ENCODE measurements at regions not wholly inside any gene's neighbourhood (a gene's known extent, or its start where the extent isn't known, plus 50 kb on each side); places are given as distances from the start of the nearest gene placed in this dataset.

GRCh38 chr10:4482659-4483058 is 343.3 kb upstream of the AKR1E2 start:
- no peak for DNase-seq (ENCODE audit: low spot score)

DNA sequence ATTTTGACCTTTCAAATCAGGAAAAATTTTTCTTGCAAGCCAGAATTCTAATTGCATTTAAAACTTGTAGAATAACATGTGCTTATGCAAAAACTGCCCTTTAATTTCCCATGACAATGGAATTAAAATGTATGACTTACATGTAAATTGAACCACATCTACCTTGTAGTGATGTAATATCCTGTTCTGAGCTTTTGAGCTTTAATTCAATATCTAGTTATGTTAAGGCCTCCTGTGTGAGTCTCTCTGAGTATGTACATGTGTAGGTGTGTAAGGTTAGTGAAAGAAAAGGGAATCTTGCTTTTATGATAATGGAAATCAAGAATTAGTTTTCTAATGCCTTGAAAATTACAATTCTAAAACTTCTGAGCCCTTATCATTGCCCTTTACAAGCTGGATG is 344.8 kb upstream of the AKR1E2 start:
- DNase-seq (ENCODE audit: low spot score): no peak

DNA sequence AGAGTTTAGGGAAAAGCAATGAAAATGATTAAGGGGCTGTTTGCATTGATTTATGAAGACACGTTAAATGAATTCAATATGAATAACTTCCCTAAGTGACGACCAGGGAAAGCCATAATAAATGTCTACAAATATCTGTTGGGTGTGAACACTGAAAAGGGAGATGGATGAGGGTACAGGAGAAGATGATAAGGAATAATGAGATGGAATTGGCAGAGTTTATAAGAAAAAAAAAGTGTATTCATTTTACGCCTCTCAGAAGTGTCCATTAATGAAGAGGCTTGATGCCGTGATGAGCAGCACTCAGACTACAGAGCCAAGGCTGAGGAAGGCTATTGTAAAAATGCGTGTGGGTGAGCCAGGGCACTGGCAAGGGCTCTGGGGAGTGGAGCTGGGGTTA is 346.7 kb upstream of the AKR1E2 start:
- no peak for DNase-seq (ENCODE audit: low spot score)

GRCh38 chr10:4477664-4478063 is 348.3 kb upstream of the AKR1E2 start:
- DNase-seq (ENCODE audit: low spot score): no peak

DNA sequence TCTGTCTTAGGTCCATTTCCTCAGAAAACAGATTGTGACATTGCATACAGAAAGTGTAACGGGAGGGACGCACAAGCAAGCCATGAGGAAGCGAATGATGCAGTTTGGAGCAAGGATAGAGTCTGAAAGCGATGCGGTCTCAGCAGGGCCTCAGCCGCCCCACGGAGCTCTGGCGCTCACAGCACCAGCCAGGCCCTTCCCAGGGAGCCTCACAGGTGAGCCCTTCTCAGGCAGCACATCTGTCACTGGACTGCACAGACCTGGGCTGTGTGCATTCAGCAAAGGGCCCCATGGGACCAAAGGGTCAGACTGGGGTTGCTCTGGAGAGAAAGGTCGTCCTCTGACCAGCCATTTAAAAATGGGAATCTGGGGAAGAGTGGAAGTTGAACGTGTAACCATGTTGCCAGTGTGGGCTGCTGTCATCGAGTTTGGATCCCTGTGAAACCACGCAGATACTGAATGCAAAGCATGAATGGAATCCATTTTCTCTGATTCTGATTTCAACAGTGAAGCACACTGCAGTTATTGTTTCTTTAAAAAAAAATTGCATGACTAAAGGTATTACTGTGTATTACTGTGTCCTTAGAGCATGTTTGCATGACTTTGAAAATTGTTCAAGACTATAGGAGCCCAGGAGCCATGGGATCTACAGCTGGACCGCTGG is 350.0 kb upstream of the AKR1E2 start:
- DNase-seq (ENCODE audit: low spot score): no peak

DNA sequence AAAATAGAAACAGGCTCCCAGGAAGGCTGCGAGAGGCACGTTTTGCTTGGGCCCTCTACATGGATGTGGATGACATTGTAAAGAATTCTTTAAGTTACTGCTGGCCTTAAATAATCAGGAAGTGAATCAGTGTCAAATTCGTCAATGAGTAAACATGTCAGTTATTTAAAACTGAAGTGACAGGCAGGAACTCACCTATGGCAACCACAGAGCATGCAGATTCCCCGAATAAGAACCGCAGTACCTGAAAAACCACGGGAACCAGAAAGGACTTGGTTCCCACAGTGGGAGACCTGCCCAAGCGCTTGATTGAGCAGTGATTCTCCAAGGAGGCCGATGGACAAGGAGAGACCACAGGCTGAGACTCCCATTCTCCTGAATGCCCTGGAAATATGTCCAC is 351.2 kb upstream of the AKR1E2 start:
- DNase-seq (ENCODE audit: low spot score): no peak

DNA sequence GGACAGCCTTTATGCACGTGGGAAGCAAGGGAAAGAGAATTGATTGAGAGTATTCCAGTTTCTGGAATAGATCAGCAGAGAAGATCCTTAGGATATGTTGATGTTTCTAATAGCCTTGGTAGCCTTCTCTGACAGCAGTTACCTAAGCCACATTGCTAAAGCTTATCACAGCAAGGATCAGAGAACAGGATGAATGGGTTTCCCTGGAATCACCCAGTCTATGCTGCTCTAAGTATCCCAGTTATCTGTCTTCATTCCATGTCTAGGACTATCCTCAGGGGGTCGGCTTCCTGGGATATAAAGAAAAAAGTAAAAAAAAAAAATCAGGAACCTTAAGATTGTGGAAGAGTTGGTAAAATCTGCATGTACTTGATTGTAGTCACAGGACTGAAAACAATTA is 352.0 kb upstream of the AKR1E2 start:
- no peak for DNase-seq (ENCODE audit: low spot score)

DNA sequence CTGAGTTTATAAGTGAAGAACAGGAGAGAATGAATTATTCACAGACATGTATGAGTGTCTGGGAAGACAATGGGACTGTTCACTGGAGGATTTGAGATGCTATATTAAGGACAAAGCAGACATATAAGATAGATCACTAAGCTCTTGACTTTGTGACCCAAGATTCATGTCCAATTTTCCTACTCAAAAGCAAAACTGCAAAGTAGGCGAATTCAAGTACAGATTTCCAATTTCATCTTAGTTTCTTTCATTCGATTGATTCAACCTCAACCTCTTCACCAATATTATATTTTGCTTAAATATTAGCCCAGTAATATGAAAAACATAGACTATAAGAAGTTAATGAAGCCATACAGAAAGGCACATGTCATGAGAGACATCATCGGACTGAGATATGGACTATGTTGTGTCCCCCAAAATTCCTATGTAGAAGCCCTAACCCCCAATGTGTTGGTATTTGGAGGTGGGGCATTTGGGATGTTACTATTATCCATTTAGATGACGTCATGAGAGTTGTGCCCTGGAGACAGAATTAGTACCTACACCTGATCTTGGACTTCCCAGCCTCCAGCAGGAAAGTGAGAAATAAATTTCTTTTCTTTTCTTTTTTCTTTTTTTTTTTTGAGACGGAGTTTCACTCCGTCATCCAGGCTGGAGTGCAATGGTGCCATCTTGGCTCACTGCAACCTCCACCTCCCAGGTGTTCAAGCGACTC is 353.7 kb upstream of the AKR1E2 start:
- DNase-seq (ENCODE audit: low spot score): no peak

- DNase-seq (ENCODE audit: low spot score): no peak
These were observed 355.7 kb upstream of the AKR1E2 start for GRCh38 chr10:4470231-4470835.

DNA sequence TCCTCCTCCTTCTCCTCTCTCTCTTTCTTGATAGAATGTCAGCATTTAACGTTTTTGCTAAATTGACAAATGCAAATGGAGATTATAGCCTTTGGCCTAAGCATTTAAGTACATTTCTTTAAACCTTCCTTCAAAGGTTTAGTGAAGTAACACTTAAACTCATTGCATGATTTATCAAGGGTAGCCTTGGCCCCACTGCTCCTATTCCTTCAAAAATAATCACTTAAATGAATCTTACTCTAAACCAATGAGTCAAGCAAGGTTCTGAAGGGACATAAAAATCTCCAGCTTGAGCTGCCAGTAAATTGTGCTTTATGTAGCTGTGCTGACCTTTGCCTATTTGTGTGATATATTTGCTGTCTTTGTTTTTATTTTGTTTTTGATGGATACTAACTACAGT is 358.5 kb upstream of the AKR1E2 start:
- no peak for DNase-seq (ENCODE audit: low spot score)

DNA sequence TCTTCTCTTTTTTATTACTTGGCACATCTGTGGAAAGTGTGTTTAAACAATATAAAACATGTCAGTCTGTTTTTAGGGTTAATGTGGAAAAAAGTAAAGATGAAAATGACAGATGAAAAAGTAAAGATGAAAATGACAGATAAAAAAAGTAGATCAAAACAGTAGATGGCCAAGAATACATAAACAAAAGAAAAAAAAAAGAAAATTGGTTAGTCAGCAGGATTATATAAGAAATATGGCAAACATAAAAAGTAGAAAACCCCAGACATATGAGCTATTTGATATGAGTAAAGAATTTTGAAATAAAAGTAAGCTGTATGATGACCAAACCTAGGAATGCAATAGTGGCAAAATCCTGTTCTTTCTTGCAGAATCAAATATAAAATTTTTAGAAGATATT is 365.7 kb upstream of the AKR1E2 start:
- no peak for DNase-seq (ENCODE audit: low spot score)

DNA sequence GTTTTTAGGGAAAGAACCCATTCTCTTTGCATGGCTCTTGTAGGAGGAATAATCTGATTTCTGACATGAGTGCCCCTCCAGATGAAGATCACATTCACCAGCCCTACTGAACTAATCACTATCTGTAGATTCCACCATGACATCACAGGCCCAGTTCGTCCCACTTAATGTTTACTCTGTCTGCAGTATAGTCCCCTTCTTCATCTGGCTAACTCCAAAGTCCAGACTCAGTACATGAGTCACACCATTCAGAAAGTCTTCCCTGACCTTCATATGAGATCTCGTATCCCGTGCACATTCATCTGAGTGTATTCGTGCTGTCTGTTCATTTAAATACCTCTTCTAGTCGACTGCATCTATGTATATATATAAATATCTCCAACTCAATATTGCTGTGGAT is 366.5 kb upstream of the AKR1E2 start:
- DNase-seq (ENCODE audit: low spot score): no peak

GRCh38 chr10:4457597-4457996 is 368.4 kb upstream of the AKR1E2 start:
- DNase-seq (ENCODE audit: low spot score): no peak

DNA sequence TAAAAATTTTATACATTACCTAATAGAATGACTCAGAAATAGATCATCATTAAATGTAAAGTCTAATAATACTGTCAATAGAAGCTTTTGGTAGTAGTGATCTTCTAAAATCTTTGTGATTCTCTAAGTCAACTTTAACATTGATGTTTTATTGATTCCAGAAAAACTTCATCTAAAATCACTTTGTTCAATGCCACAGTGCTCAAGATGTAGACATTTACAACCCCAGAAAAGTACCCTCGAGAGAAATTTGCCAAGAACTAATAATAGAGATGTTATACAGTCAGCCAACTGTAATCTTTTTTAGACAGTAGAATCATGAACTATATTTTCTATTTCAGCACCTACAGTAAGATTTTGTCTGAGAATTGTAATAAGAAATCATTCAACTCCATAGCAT is 369.2 kb upstream of the AKR1E2 start:
- no peak for DNase-seq (ENCODE audit: low spot score)

- no peak for DNase-seq (ENCODE audit: low spot score)
These were observed 369.7 kb upstream of the AKR1E2 start for GRCh38 chr10:4456279-4456678.

- no peak for DNase-seq (ENCODE audit: low spot score)
These were observed 372.1 kb upstream of the AKR1E2 start for GRCh38 chr10:4453950-4454349.

DNA sequence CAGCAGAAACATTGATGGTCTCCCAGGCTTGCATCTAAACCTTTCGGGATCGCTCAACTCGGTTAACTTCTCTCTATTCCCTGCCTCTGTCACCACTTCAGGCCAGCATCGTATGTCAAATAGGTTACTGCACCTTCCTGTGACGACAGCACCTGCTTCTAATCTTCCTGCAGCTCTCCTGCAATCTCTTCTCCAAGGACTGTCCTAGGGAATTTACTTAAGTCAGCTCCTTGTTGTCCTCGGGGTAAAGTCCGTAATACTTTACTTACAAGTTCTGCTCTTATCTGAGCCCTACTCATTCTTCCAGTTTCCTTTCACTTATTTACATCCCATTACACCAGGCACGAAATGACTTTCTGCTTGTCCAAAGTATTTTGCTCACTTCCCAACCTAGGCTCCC is 372.7 kb upstream of the AKR1E2 start:
- no peak for DNase-seq (ENCODE audit: low spot score)

DNA sequence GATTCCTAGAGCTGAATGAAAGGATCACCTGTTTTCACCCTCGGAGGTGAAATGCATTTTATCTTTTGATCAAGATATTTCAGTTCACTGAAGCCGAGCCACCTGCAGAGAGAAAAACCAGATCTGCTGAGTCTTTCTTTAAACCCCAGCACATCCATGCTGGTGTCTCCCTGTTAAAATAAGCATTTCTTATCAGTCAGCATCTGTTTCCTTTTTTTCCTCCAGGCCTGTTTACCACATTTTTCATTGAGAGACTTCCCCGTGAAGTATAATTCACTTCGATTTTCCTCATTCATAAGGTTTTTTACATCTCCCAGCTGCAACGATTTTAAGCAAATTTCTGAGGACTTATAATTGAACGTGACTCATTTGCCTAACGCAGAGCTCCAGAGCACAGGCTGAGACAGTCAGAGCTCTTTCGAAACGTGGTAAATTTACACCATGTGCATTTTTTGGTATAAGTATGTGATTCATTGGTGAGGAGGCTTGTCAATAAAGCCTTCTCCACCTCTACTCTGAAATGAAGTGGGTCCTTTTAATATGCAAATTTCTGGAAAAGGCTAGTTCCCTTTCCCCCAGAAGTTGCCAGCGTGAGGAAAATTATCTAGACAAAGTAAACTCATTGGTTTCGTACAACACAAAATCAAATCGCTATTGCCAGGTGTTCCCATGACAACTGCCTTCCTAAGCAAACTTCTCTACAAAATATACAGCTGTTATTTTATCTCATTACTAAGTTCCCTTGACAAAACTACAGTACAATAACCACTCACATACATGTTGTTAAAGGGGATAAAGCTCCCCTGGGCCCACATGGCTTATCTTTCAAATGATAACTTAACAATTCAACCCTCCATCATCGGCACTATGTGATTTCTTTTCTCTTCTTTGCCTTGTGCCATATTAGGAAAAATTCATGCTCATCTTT is 374.8 kb upstream of the AKR1E2 start:
- DNase-seq (ENCODE audit: low spot score): no peak

DNA sequence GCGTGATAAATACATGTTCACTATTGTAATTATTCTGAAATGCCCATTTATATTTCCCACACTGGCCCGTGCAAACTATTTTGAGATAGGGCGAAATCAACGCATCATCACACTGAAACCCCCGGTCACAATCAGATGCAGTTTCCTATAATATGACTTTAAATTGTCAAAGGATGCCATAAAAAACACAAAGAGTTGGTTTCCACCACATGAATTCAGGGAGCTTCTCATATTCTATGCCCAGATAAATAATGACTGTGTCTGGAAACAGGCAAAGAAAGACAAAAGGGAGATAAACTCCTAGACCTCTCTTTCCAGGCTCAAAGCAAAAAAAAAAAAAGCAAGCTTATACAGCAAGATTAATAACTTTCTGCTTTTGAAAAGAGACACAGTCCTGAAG is 375.8 kb upstream of the AKR1E2 start:
- no peak for DNase-seq (ENCODE audit: low spot score)

DNA sequence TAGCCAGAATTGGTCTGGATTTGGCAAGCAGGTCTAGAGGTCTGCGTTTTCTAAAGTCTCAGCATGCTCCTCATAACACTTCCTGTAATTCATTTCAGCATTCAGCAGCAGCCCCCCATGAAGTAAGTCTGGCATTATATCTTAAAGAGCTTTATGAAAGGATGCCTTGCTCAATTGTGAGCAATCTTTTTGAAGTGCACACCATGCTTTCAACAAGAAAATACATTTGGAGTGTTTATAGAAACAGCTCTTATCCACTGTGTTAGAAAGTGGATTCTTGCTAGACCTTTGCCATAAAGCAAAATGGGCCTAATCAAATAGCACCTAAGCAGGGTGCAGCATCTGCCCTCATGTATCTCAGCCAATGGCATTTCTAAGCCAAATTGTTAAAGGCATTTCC is 378.0 kb upstream of the AKR1E2 start:
- no peak for DNase-seq (ENCODE audit: low spot score)

- no peak for DNase-seq (ENCODE audit: low spot score)
These were observed 382.6 kb upstream of the AKR1E2 start for GRCh38 chr10:4443419-4443818.

DNA sequence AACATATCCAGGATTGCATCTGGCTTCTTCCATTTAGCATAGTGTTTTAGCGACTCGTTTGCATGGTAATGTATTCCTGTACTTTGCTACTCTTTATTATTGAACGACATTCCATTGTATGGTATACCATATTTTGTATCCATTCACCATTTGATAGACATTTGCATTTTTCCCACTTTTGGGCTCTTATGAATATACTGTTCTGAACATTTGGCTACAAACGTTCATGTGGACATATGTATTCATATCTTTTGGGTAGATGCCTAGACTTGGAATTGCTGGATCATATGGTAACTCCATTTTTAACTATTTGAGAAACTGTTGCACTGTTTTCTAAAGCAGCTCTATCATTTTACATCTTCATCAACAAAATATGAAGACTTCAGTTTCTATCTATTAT is 383.7 kb upstream of the AKR1E2 start:
- DNase-seq (ENCODE audit: low spot score): no peak

- no peak for DNase-seq (ENCODE audit: low spot score)
These were observed 385.7 kb upstream of the AKR1E2 start for GRCh38 chr10:4440260-4440659.
